Fibroblast of lung (primary cell): ENCODE measurements at regions not wholly inside any gene's neighbourhood (a gene's known extent, or its start where the extent isn't known, plus 50 kb on each side); places are given as distances from the start of the nearest gene placed in this dataset.

Experiments
- DNase-seq, 2 donors: peaks; one replicate each; pipeline versions ENCODE4 v3.0.0 to v3.0.0-alpha.2; 2010; ENCODE audit warnings: low read depth in 2 of 2
- H2AFZ ChIP-seq: 2 replicates; pipeline ENCODE4 v1.5.1; 2012; ENCODE audit warnings: low read length, control low read depth, inconsistent platforms
- H3K27ac ChIP-seq: 2 replicates; pipeline ENCODE4 v1.5.1; 2011; ENCODE audit warnings: low read length, control low read depth; ENCODE audit not compliant: insufficient read depth
- H3K27me3 ChIP-seq: 2 replicates; pipeline ENCODE4 v1.5.1; 2011; ENCODE audit warnings: mild to moderate bottlenecking, low read length; ENCODE audit not compliant: control insufficient read depth, insufficient read depth
- H3K36me3 ChIP-seq: 2 replicates; pipeline ENCODE4 v1.5.1; 2011; ENCODE audit warnings: low read length; ENCODE audit not compliant: control insufficient read depth, insufficient read depth
- H3K4me1 ChIP-seq: 2 replicates; pipeline ENCODE4 v1.5.1; 2011; ENCODE audit warnings: low read length; ENCODE audit not compliant: control insufficient read depth, insufficient read depth; ENCODE audit errors: extremely low read depth
- H3K4me2 ChIP-seq: 2 replicates; pipeline ENCODE4 v1.5.1; 2011; ENCODE audit warnings: low read length, control low read depth; ENCODE audit not compliant: insufficient read depth; ENCODE audit errors: extremely low read depth
- H3K4me3 ChIP-seq, 4 experiments: fragments of 200-600 bp in 1 of 4; sonication (generic) in 1 of 4; replicated peaks in 1 of 4; 2 replicates each; pipeline ENCODE4 v1.5.1; 2011 to 2016; ENCODE audit warnings: low read length in 4 of 4, low read depth in 3 of 4, mild to moderate bottlenecking in 3 of 4, control low read depth in 2 of 4, inconsistent platforms in 1 of 4, mixed read lengths in 1 of 4; ENCODE audit not compliant: insufficient read depth in 1 of 4; ENCODE audit errors: control extremely low read depth in 1 of 4
- H3K79me2 ChIP-seq: 2 replicates; pipeline ENCODE4 v1.5.1; 2012; ENCODE audit warnings: mild to moderate bottlenecking, low read length, inconsistent platforms; ENCODE audit not compliant: control insufficient read depth, insufficient read depth
- H3K9ac ChIP-seq: 2 replicates; pipeline ENCODE4 v1.5.1; 2011; ENCODE audit warnings: mild to moderate bottlenecking, low read length, control low read depth; ENCODE audit not compliant: insufficient read depth
- H3K9me3 ChIP-seq: 2 replicates; pipeline ENCODE4 v1.5.1; 2012; ENCODE audit warnings: low read depth, low read length; ENCODE audit not compliant: control insufficient read depth, insufficient read depth
- H4K20me1 ChIP-seq: 2 replicates; pipeline ENCODE4 v1.5.1; 2011; ENCODE audit warnings: low read length; ENCODE audit not compliant: control insufficient read depth, insufficient read depth; ENCODE audit errors: extremely low read depth
- CTCF ChIP-seq, 2 donors: IDR thresholded peaks in 1 of 2; conservative IDR thresholded peaks in 1 of 2; 1 replicate in 1 of 2; 2 replicates in 1 of 2; pipeline ENCODE4 v1.5.1; 2011 to 2012; ENCODE audit warnings: low read length in 2 of 2, control low read depth in 1 of 2, inconsistent platforms in 1 of 2, low read depth in 1 of 2, mild to moderate bottlenecking in 1 of 2
- EZH2 ChIP-seq: IDR thresholded peaks from 2 replicates; pipeline ENCODE4 v1.5.1; 2012; ENCODE audit warnings: low read length, control low read depth, mild to moderate bottlenecking; ENCODE audit errors: missing control alignments

GRCh38 chr10:128318913-128319312, 192.7 kb upstream of the MKI67 start:
- H3K9me3 ChIP-seq, result no peaks in the 10 kb centered on the region
- H3K27me3 ChIP-seq, result no peaks in the 10 kb centered on the region
- H2AFZ ChIP-seq, result no peak overlapping the region
- no peak overlapping the region for H3K4me2 ChIP-seq
- H3K4me1 ChIP-seq, result no peaks in the 10 kb centered on the region
- no peak for TF ChIP-seq CTCF (conservative IDR thresholded peaks at IDR 0.05 in 1 of 2, IDR thresholded peaks at IDR 0.05 in 1 of 2; ENCODE audit: low read depth in 1 of 2, low read length in 2 of 2)
- TF ChIP-seq EZH2, result no peak
- no peaks in the 10 kb centered on the region for H4K20me1 ChIP-seq
- H3K4me3 ChIP-seq, result no peak overlapping the region
- H3K27ac ChIP-seq, result no peak overlapping the region
- no peaks in the 10 kb centered on the region for H3K79me2 ChIP-seq
- no peaks in the 10 kb centered on the region for H3K36me3 ChIP-seq
- H3K9ac ChIP-seq, result no peak overlapping the region
- no peak for DNase-seq

GRCh38 chr10:128322106-128322505, 195.9 kb upstream of the MKI67 start:
- DNase-seq, result no peak
- H3K4me2 ChIP-seq, result no peak overlapping the region
- H3K79me2 ChIP-seq, result no peaks in the 10 kb centered on the region
- H3K27ac ChIP-seq, result no peak overlapping the region
- no peaks in the 10 kb centered on the region for H3K9me3 ChIP-seq
- no peaks in the 10 kb centered on the region for H3K36me3 ChIP-seq
- no peak overlapping the region for H3K4me3 ChIP-seq
- no peak overlapping the region for H3K9ac ChIP-seq
- no peaks in the 10 kb centered on the region for H3K4me1 ChIP-seq
- H2AFZ ChIP-seq, result no peak overlapping the region
- TF ChIP-seq CTCF (conservative IDR thresholded peaks at IDR 0.05 in 1 of 2, IDR thresholded peaks at IDR 0.05 in 1 of 2; ENCODE audit: low read depth in 1 of 2, low read length in 2 of 2), result no peak
- no peak for TF ChIP-seq EZH2
- H3K27me3 ChIP-seq, result no peaks in the 10 kb centered on the region
- H4K20me1 ChIP-seq, result no peaks in the 10 kb centered on the region

- H3K4me2 ChIP-seq, result no peak overlapping the region
- no peaks in the 10 kb centered on the region for H4K20me1 ChIP-seq
- no peak overlapping the region for H3K4me3 ChIP-seq
- H3K36me3 ChIP-seq, result no peaks in the 10 kb centered on the region
- H3K9me3 ChIP-seq, result no peaks in the 10 kb centered on the region
- no peak overlapping the region for H3K27ac ChIP-seq
- no peak for DNase-seq
- no peak overlapping the region for H3K9ac ChIP-seq
- H3K79me2 ChIP-seq, result no peaks in the 10 kb centered on the region
- no peaks in the 10 kb centered on the region for H3K4me1 ChIP-seq
- H3K27me3 ChIP-seq, result no peaks in the 10 kb centered on the region
- TF ChIP-seq CTCF (conservative IDR thresholded peaks at IDR 0.05 in 1 of 2, IDR thresholded peaks at IDR 0.05 in 1 of 2; ENCODE audit: low read depth in 1 of 2, low read length in 2 of 2) (no peak), EZH2 (no peak)
- no peak overlapping the region for H2AFZ ChIP-seq
Measured at GRCh38 chr10:128322950-128323349, 196.7 kb upstream of the MKI67 start.
